Colon (tissue), 2 donors: ENCODE measurements at regions not wholly inside any gene's neighbourhood (a gene's known extent, or its start where the extent isn't known, plus 50 kb on each side); places are given as distances from the start of the nearest gene placed in this dataset.
A peak's percentile ranks its signal among the peaks of the same experiment; 100 is the strongest.

Experiments used
- FAIRE-seq: peaks from 2 replicates; lab custom pipeline; 2012; peaks lifted over from hg19 to GRCh38; lab: Jason Lieb, UNC
- donor health status: control.
- donor health status: control.

GRCh38 chr10:9766762-9767161, 1250.9 kb upstream of the CELF2 start:
- no peak for FAIRE-seq

GRCh38 chr10:9781666-9782065, 1236.0 kb upstream of the CELF2 start:
- FAIRE-seq: no peak

DNA sequence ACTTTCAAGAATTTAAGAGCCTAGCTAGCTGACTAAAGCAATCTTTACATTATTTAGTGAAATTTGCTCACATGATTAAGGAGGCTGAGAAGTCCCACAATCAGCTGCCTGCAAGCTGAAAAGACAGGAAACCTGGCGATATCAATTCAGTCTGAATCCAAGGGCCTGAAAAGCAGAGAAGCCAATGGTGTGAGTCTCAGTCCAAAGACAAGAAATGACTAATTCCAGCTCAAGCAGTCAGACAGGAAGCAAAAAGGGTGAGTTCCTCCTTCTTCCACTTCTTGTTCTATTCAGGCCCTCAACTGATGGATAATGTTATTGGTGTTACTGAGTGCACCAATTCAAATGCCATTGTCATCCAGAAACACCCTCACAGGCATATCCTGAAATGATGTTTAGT, 1231.6 kb upstream of the CELF2 start:
- no peak for FAIRE-seq

GRCh38 chr10:9786576-9786975, 1231.1 kb upstream of the CELF2 start:
- FAIRE-seq: no peak

- FAIRE-seq: no peak
Measured at GRCh38 chr10:9789996-9790395, 1227.7 kb upstream of the CELF2 start.

- FAIRE-seq: no peak
Measured at GRCh38 chr10:9792181-9792580, 1225.5 kb upstream of the CELF2 start.

DNA sequence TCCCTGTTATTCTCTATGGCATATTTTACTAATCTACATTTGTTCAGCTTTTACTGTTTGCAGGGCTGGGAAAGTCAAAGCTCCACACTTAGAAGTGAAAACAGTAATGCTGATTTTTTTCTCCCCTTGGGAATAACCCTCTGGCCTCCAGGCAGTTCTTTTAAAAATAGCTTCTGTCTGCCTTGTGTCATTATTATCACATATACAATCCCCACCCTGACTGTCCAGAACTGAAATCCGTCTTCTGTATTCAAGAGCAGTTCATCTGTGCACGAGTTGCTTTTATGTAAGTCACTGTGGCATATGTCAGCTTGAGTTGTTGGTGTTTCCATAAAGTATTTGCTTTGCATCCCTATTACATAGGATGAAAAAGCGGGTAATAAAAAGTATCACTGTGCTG, 1221.1 kb upstream of the CELF2 start:
- no peak for FAIRE-seq

GRCh38 chr10:9800011-9800410, 1217.7 kb upstream of the CELF2 start:
- FAIRE-seq: no peak

- FAIRE-seq: peak; percentile 73
Measured at GRCh38 chr10:9800571-9800970, 1217.1 kb upstream of the CELF2 start.

DNA sequence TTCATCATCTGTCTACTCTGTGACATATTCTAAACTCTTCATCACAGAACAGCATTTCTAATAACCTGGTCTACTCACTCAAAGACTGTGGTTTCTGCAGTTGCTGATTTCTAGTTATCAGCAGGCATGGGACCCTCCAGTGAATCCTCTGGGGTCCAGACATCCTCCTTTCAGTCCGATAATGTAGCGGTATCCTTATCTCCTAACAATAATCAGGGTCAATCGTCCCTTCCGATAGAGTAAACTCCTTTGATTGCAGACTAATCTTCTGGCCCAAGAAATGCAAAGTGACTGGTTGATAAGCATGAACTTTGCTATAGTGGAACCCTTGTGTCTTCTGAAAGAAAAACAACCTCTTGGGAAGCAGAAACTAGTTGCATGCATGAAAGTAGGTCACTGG, 1209.8 kb upstream of the CELF2 start:
- FAIRE-seq: no peak

DNA sequence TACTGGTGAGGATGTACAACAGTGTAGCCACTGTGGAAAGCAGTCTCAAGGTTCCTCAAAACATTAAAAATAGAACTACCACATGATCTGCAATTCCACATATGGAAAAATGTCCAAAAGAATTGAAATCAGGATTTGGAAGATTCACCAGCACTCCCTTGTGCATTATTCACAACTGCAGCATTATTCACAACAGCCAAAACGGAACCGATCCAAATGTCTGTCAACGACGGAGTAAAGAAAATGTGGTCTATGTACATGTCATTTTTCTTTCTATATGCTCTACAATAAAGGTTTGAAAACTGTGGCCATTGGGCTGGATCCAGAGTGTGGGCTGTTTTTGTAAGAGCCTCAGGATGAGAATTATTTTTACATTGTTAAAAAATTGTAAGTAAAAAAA, 1206.1 kb upstream of the CELF2 start:
- FAIRE-seq: no peak

DNA sequence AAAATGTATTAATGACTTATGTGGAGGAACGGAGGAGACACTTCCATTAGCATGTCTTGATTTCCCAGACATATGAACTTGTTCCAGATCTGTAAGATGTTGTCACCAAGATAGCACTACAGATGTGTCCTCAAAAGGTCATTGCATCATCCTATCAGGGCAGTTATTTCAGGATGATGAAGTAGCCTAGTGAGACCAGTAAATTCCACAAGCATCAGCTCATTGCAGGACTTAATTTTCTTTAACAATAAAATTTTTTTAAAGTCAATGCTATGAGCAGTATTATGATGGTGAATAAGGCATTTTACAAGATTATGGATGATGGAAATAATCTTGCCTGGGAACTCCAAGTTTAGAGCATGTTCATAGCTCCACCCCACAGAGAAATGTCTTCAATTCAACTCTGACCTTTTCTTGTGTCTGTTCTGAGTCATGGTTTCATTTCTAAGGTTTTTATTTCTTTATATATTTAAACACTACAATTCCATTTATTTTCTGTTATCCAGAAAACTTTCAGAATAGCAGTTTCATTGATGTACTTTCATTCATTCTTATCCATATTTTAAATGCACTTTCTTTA, 1203.3 kb upstream of the CELF2 start:
- FAIRE-seq: peak; percentile 53

DNA sequence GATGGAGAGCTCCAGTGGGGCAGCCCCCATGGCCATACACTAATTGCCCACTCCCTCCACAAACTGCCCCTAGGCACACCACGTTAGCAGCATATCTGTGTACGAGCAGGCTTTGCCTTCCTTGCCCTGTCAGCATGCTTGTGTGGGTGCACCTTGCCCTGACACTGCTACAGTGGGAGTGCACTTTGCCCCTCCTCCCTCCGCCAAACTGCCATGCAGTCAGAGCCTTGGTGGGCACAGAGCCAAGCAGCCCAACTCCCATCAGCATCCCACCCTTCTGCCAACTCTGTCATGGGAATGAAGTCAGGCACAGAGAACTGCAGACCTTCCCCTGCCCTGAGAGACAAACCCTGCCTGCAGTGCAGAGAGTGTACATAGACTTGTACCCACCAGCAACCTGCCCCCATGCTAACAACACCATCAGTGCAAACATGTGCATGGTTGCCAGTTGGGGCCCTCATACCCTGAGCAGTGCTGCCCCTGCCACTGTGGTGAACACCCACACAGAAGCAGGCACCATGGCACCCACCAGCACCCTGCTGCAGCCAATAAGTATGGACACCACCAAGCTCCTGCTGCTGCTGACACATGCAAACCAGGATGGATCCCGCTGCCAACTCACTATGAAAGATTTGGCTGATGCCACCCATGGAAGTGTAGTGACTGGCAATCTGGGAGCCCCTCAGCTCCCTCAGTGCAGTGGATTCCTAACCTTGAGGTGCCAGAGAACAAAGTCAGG, 1197.7 kb upstream of the CELF2 start:
- no peak for FAIRE-seq

DNA sequence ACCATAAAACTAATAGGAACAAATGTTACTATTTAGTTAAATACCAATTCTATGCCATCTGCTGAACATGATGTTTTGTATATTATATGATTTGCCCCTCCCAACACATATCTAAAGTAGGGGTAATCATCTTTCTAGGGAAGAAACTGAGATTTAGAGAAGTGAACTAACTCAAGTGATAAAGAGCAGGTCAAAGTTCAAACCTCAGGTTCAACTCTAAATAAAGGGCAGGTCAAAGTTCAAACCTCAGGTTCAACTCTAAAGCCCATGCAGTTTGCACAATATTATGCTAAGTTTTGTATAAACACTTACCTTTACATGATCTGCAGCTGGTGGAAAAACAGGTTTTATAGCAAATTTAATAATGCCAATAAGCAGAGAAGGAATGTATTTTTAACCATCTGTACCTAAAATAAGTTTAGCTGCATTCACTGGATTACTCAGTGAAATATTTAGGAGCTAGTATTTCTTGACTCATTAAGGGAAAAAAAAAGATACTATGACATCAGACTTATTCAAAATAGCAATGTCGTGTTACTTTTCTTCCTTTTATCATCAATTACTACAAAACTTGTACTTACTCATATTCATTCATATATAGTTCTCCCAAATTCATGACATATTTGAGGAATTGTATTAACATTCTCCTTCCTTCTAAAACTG, 1194.3 kb upstream of the CELF2 start:
- no peak for FAIRE-seq

DNA sequence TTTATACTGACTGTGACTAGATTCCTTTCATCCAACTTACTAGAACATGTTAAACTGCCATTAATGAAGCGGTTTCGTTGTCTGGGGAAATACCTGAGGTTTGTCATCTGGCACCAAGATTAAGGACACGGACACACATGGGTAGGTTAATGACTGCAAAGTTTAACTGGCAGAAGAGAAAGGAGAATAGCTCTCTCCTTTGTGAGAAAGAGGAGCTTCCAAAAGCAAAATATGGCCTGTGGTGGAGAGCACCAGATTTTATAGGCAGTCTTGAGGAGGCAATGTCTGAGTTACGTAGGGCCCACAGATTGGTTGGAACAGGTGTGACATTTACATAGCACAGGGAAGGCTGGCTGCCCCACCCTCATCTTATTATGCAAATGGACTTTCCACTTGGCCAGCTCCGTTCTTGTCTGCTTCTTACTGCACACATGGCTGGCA, 1193.0 kb upstream of the CELF2 start:
- FAIRE-seq: no peak

DNA sequence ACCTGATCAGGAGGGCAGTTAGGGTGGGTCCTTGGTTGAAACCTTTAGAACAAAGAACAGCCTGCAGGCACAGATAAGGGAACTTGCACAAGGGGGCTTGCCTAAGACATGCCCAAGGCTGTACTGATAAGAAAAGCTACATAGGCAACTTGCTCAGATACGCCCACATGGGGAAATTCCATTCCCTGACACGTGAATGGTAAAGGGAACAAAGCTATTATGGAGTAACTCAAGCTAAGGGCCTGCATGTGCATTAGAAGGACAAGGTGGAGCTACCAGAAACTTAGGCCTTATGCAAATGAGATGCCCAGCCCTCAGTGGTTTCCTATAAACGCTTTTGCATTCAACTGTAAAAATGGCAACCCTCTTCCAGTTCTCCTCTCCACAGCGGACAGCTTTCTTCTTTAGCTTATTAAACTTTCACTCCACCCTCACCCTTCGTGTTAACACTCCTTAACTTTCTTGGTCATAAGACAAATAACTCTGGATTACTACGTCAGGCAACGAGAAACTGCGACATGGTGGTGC, 1192.1 kb upstream of the CELF2 start:
- FAIRE-seq: no peak

GRCh38 chr10:9828110-9828509, 1189.6 kb upstream of the CELF2 start:
- FAIRE-seq: no peak

- FAIRE-seq: no peak
Measured at GRCh38 chr10:9833942-9834341, 1183.7 kb upstream of the CELF2 start.

DNA sequence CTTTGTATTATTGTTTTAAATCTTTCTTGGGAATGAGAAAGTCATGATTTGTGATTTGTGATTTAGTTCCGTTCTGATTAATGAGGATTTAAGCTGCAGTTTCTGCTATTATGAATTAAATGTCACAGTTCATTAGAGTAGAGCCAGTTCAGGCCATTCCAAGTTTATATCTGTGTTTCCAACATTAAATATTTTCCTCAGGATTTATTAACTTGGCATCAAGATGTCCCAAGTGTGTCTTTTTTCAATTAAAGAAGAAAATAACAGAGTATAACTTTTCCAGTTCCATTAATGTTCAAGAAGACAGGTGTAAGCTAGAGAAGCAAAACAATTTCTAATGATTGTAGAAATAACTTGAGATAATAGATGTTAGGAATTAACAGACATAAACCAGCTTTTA, 1183.2 kb upstream of the CELF2 start:
- no peak for FAIRE-seq

- no peak for FAIRE-seq
Measured at GRCh38 chr10:9845075-9845474, 1172.6 kb upstream of the CELF2 start.

DNA sequence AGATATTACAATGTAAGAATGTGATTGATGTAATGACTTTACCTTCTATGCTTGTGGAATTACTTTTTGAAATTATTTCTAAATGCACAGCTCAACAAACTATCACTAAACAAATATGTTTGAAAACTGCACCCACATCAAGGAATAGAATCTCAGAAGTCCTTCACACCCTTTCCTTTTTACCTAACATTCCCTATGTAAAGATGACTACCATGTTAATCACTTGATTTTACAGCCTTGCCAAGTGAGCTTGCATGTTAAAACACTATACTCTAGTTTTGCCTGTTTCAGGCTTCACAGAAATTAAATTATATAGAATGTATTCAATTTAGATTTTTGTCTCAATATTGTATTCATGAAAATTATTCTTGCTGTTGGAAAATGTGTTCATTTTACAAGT, 1169.4 kb upstream of the CELF2 start:
- FAIRE-seq: no peak

GRCh38 chr10:9848981-9849380, 1168.7 kb upstream of the CELF2 start:
- no peak for FAIRE-seq

- no peak for FAIRE-seq
Measured at GRCh38 chr10:9850415-9850814, 1167.3 kb upstream of the CELF2 start.
